ENCODE measurements at regions not wholly inside any gene's neighbourhood (a gene's known extent, or its start where the extent isn't known, plus 50 kb on each side); places are given as distances from the start of the nearest gene placed in this dataset.

DNA sequence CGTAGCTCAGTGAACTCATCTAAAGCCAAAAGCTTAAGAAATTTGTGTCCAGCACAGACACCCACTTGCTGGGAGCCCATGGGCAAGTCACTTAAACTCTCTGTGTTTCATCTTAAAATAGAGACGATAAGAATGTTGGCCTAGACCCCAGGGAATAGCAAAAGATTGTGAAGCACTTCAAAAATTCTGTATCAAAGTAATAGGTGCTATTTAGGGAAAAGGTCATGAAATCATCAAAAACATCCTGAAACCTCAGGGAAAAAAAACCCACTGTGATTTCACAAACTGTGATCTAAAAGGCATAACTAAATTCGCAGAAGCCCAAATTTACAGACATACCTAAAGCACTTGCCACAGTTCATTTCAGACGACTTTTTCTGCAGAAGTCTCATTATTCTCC lies 278.3 kb downstream of the NR2F1-AS1 start:
- ATAC-seq (no peak), DNase-seq (ENCODE audit: low spot score) (no peak)
- H3K4me1 ChIP-seq (ENCODE audit: insufficient read depth), result peaks cover 38% of the 10 kb centered on the region
- H3K4me3 ChIP-seq, result no peak overlapping the region
- no peak overlapping the region for H3K4me2 ChIP-seq
- H3F3A ChIP-seq (replicated peaks; ENCODE audit: low read depth), result no peaks in the 10 kb centered on the region
- H3K27ac Mint-ChIP-seq, result no peak overlapping the region
- H3K4me3 Mint-ChIP-seq, result no peak overlapping the region
- no peak for TF ChIP-seq NANOG (IDR thresholded peaks at IDR 0.05; ENCODE audit: borderline replicate concordance)
- TF ChIP-seq CREB1 (CRISPR knock-in tag; IDR thresholded peaks at IDR 0.05; ENCODE audit: low read depth), result no peak
- TF ChIP-seq EZH2phosphoT487 (IDR thresholded peaks at IDR 0.05; ENCODE audit: unreplicated experiment), result no peak
- TF ChIP-seq, protein P1, sequence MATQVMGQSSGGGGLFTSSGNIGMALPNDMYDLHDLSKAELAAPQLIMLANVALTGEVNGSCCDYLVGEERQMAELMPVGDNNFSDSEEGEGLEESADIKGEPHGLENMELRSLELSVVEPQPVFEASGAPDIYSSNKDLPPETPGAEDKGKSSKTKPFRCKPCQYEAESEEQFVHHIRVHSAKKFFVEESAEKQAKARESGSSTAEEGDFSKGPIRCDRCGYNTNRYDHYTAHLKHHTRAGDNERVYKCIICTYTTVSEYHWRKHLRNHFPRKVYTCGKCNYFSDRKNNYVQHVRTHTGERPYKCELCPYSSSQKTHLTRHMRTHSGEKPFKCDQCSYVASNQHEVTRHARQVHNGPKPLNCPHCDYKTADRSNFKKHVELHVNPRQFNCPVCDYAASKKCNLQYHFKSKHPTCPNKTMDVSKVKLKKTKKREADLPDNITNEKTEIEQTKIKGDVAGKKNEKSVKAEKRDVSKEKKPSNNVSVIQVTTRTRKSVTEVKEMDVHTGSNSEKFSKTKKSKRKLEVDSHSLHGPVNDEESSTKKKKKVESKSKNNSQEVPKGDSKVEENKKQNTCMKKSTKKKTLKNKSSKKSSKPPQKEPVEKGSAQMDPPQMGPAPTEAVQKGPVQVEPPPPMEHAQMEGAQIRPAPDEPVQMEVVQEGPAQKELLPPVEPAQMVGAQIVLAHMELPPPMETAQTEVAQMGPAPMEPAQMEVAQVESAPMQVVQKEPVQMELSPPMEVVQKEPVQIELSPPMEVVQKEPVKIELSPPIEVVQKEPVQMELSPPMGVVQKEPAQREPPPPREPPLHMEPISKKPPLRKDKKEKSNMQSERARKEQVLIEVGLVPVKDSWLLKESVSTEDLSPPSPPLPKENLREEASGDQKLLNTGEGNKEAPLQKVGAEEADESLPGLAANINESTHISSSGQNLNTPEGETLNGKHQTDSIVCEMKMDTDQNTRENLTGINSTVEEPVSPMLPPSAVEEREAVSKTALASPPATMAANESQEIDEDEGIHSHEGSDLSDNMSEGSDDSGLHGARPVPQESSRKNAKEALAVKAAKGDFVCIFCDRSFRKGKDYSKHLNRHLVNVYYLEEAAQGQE (IDR thresholded peaks at IDR 0.05; ENCODE audit: unreplicated experiment), result no peak
- no peak for TF ChIP-seq STAT1 (IDR thresholded peaks at IDR 0.05; ENCODE audit: unreplicated experiment)
- TF ChIP-seq JUNB (IDR thresholded peaks at IDR 0.05; ENCODE audit: unreplicated experiment), result no peak
- TF ChIP-seq, protein P2, sequence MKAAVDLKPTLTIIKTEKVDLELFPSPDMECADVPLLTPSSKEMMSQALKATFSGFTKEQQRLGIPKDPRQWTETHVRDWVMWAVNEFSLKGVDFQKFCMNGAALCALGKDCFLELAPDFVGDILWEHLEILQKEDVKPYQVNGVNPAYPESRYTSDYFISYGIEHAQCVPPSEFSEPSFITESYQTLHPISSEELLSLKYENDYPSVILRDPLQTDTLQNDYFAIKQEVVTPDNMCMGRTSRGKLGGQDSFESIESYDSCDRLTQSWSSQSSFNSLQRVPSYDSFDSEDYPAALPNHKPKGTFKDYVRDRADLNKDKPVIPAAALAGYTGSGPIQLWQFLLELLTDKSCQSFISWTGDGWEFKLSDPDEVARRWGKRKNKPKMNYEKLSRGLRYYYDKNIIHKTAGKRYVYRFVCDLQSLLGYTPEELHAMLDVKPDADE (IDR thresholded peaks at IDR 0.05), result no peak
- no peak for TF ChIP-seq ZNF114 (CRISPR knock-in tag; IDR thresholded peaks at IDR 0.05)
- no peak for TF ChIP-seq EZH2 (IDR thresholded peaks at IDR 0.05; ENCODE audit: low read depth, unreplicated experiment)
- TF ChIP-seq ZNF331 (CRISPR knock-in tag; IDR thresholded peaks at IDR 0.05; ENCODE audit: low read depth), result no peak
- peaks cover 40% of the 10 kb centered on the region for H3K4me1 Mint-ChIP-seq
- H3K79me2 ChIP-seq (replicated peaks; ENCODE audit: insufficient read depth), result no peaks in the 10 kb centered on the region
- peaks cover 9% of the 10 kb centered on the region for H3K27me3 Mint-ChIP-seq (ENCODE audit: insufficient read depth, low read depth, poor library complexity)
- no peaks in the 10 kb centered on the region for H4K20me1 ChIP-seq (replicated peaks; ENCODE audit: insufficient read depth)
- H3K27me3 ChIP-seq (ENCODE audit: insufficient read depth), result no peaks in the 10 kb centered on the region
- H2AFZ ChIP-seq, result no peak overlapping the region
- no peaks in the 10 kb centered on the region for H3K9me2 ChIP-seq (ENCODE audit: insufficient read depth)
- H3K27ac ChIP-seq (ENCODE audit: low read depth), result no peak overlapping the region
- no peaks in the 10 kb centered on the region for H3K9me3 Mint-ChIP-seq
- no peaks in the 10 kb centered on the region for H3K36me3 Mint-ChIP-seq (ENCODE audit: low read depth)
- no peaks in the 10 kb centered on the region for H3K36me3 ChIP-seq (ENCODE audit: insufficient read depth)

DNA sequence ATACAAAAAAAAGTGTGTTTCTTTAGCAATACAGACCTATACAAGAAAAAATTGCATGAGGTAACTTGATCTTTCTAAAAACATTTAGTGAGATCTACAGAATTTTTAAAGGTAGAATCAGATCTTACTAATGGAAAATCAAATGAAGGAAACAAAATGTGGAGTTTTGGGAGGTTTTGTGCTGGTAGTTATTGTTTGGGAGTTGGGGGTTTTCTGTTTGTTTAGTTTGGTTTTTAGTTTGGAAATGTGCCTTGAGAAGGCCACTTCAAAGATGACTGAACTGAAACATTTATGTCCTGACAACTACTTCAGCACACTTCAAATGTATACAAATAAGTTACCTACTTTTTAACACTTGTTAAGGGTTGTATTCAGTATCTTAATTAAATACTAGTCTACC lies 280.1 kb downstream of the NR2F1-AS1 start:
- Mint-ChIP-seq H3K27me3 (ENCODE audit: insufficient read depth, low read depth, poor library complexity) (peaks cover 9% of the 10 kb centered on the region), H3K36me3 (ENCODE audit: low read depth) (no peaks in the 10 kb centered on the region), H3K4me1 (peaks cover 37% of the 10 kb centered on the region), H3K4me3 (no peak overlapping the region), H3K9me3 (no peaks in the 10 kb centered on the region), H3K27ac (no peak overlapping the region)
- Histone ChIP-seq H3F3A (replicated peaks; ENCODE audit: low read depth) (no peaks in the 10 kb centered on the region), H3K27ac (ENCODE audit: low read depth) (no peak overlapping the region), H4K20me1 (replicated peaks; ENCODE audit: insufficient read depth) (no peaks in the 10 kb centered on the region), H3K79me2 (replicated peaks; ENCODE audit: insufficient read depth) (no peaks in the 10 kb centered on the region), H2AFZ (no peak overlapping the region), H3K36me3 (ENCODE audit: insufficient read depth) (no peaks in the 10 kb centered on the region), H3K4me1 (ENCODE audit: insufficient read depth) (peaks cover 38% of the 10 kb centered on the region), H3K4me3 (no peak overlapping the region), H3K9me2 (ENCODE audit: insufficient read depth) (no peaks in the 10 kb centered on the region), H3K27me3 (ENCODE audit: insufficient read depth) (no peaks in the 10 kb centered on the region), H3K4me2 (no peak overlapping the region)
- no peak for ATAC-seq
- TF ChIP-seq, protein P3, sequence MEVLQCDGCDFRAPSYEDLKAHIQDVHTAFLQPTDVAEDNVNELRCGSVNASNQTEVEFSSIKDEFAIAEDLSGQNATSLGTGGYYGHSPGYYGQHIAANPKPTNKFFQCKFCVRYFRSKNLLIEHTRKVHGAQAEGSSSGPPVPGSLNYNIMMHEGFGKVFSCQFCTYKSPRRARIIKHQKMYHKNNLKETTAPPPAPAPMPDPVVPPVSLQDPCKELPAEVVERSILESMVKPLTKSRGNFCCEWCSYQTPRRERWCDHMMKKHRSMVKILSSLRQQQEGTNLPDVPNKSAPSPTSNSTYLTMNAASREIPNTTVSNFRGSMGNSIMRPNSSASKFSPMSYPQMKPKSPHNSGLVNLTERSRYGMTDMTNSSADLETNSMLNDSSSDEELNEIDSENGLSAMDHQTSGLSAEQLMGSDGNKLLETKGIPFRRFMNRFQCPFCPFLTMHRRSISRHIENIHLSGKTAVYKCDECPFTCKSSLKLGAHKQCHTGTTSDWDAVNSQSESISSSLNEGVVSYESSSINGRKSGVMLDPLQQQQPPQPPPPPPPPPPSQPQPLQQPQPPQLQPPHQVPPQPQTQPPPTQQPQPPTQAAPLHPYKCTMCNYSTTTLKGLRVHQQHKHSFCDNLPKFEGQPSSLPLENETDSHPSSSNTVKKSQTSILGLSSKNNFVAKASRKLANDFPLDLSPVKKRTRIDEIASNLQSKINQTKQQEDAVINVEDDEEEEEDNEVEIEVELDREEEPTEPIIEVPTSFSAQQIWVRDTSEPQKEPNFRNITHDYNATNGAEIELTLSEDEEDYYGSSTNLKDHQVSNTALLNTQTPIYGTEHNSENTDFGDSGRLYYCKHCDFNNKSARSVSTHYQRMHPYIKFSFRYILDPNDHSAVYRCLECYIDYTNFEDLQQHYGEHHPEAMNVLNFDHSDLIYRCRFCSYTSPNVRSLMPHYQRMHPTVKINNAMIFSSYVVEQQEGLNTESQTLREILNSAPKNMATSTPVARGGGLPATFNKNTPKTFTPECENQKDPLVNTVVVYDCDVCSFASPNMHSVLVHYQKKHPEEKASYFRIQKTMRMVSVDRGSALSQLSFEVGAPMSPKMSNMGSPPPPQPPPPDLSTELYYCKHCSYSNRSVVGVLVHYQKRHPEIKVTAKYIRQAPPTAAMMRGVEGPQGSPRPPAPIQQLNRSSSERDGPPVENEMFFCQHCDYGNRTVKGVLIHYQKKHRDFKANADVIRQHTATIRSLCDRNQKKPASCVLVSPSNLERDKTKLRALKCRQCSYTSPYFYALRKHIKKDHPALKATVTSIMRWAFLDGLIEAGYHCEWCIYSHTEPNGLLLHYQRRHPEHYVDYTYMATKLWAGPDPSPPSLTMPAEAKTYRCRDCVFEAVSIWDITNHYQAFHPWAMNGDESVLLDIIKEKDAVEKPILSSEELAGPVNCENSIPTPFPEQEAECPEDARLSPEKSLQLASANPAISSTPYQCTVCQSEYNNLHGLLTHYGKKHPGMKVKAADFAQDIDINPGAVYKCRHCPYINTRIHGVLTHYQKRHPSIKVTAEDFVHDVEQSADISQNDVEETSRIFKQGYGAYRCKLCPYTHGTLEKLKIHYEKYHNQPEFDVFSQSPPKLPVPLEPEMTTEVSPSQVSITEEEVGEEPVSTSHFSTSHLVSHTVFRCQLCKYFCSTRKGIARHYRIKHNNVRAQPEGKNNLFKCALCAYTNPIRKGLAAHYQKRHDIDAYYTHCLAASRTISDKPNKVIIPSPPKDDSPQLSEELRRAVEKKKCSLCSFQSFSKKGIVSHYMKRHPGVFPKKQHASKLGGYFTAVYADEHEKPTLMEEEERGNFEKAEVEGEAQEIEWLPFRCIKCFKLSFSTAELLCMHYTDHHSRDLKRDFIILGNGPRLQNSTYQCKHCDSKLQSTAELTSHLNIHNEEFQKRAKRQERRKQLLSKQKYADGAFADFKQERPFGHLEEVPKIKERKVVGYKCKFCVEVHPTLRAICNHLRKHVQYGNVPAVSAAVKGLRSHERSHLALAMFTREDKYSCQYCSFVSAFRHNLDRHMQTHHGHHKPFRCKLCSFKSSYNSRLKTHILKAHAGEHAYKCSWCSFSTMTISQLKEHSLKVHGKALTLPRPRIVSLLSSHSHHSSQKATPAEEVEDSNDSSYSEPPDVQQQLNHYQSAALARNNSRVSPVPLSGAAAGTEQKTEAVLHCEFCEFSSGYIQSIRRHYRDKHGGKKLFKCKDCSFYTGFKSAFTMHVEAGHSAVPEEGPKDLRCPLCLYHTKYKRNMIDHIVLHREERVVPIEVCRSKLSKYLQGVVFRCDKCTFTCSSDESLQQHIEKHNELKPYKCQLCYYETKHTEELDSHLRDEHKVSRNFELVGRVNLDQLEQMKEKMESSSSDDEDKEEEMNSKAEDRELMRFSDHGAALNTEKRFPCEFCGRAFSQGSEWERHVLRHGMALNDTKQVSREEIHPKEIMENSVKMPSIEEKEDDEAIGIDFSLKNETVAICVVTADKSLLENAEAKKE (CRISPR knock-in tag; IDR thresholded peaks at IDR 0.05), result no peak
- no peak for TF ChIP-seq ZNF114 (CRISPR knock-in tag; IDR thresholded peaks at IDR 0.05)
- TF ChIP-seq ZNF331 (CRISPR knock-in tag; IDR thresholded peaks at IDR 0.05; ENCODE audit: low read depth), result no peak
- TF ChIP-seq CREB1 (CRISPR knock-in tag; IDR thresholded peaks at IDR 0.05; ENCODE audit: low read depth), result no peak
- no peak for TF ChIP-seq EZH2 (IDR thresholded peaks at IDR 0.05; ENCODE audit: low read depth, unreplicated experiment)
- no peak for DNase-seq (ENCODE audit: low spot score)

Data from GM23338 (cell line).